Keratinocyte (primary cell): ENCODE measurements at regions not wholly inside any gene's neighbourhood (a gene's known extent, or its start where the extent isn't known, plus 50 kb on each side); places are given as distances from the start of the nearest gene placed in this dataset.

Experiments used
- CTCF ChIP-seq, 3 experiments: IDR thresholded peaks in 1 of 3; conservative IDR thresholded peaks in 1 of 3; optimal IDR thresholded peaks in 1 of 3; 2 replicates in 2 of 3; 3 replicates in 1 of 3; pipeline versions ENCODE3 to v1.5.1; 2011; ENCODE audit warnings: low read length in 3 of 3, mild to moderate bottlenecking in 3 of 3, moderate library complexity in 2 of 3, control low read depth in 1 of 3, inconsistent platforms in 1 of 3; ENCODE audit not compliant: insufficient read depth in 2 of 3; ENCODE audit errors: extremely low read depth in 1 of 3
- EZH2 ChIP-seq: IDR thresholded peaks from one replicate; pipeline ENCODE4 v1.6.1; 2012; ENCODE audit warnings: inconsistent platforms, mild to moderate bottlenecking, low read length, moderate library complexity

- TF ChIP-seq CTCF (optimal IDR thresholded peaks at IDR 0.05 in 1 of 3, IDR thresholded peaks at IDR 0.05 in 1 of 3, conservative IDR thresholded peaks at IDR 0.05 in 1 of 3; ENCODE audit: extremely low read depth in 1 of 3, insufficient read depth in 2 of 3, low read length in 3 of 3) (no peak), EZH2 (no peak)
Observed at GRCh38 chr15:94033683-94034020, 197.7 kb upstream of the MCTP2 start.
